ENCODE measurements at regions not wholly inside any gene's neighbourhood (a gene's known extent, or its start where the extent isn't known, plus 50 kb on each side); places are given as distances from the start of the nearest gene placed in this dataset.
A peak's percentile ranks its signal among the peaks of the same experiment; 100 is the strongest.

GRCh38 chr16:51359141-51359955 is 208.3 kb upstream of the SALL1 start:
- no peak overlapping the region for H3K27ac Mint-ChIP-seq
- Histone ChIP-seq H3K27me3 (ENCODE audit: insufficient read depth, low read length) (no peaks in the 10 kb centered on the region), H3K9me3 (ENCODE audit: control insufficient read depth in 1 of 2, low read length in 2 of 2) (no peaks in the 10 kb centered on the region), H3K36me3 (ENCODE audit: insufficient read depth, low read length) (no peaks in the 10 kb centered on the region), H3K4me3 (ENCODE audit: low read length in 2 of 2) (no peak overlapping the region), H3K27ac (ENCODE audit: low read depth, low read length) (no peak overlapping the region), H3K4me1 (ENCODE audit: insufficient read depth, low read length) (no peaks in the 10 kb centered on the region)
- peaks cover 0 to 8% (median 3%) of the 10 kb centered on the region in 8 donors for H3K9me3 Mint-ChIP-seq
- no peaks in the 10 kb centered on the region for H3K27me3 Mint-ChIP-seq
- H3K36me3 Mint-ChIP-seq = no peaks in the 10 kb centered on the region
- POLR2A ChIA-PET (ENCODE audit: partially characterized antibody) = no interaction called here
- CTCF ChIA-PET (ENCODE audit: partially characterized antibody) = no interaction called here
- intact Hi-C loops (cut with micrococcal nuclease) = no loop called here
- no peaks in the 10 kb centered on the region for H3K4me1 Mint-ChIP-seq
- DNase-seq = no peak
- no peak overlapping the region for H3K4me3 Mint-ChIP-seq

DNA sequence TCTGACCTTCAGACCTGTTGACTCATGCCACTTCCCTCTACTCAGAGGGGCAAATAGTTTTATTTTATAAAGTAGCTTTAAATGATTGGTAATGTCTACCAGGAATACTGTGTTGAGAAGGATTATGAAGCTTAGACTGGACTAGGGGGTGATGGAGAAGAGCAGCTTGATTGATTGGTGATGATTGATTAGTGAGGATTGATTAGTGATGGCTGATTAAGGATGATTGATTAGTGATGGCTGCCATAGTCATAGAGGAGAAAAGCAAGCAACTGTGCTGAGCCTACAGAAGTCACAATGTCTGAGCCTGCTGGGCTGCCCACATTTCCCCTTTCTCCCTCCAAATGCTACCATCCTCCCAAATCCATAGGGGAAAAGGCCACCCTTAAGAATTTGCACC is 206.8 kb upstream of the SALL1 start:
- Histone ChIP-seq H3K9me3 (ENCODE audit: control insufficient read depth in 1 of 2, low read length in 2 of 2) (no peaks in the 10 kb centered on the region), H3K4me1 (ENCODE audit: insufficient read depth, low read length) (no peaks in the 10 kb centered on the region), H3K27me3 (ENCODE audit: insufficient read depth, low read length) (no peaks in the 10 kb centered on the region), H3K4me3 (ENCODE audit: low read length in 2 of 2) (no peak overlapping the region), H3K36me3 (ENCODE audit: insufficient read depth, low read length) (no peaks in the 10 kb centered on the region), H3K27ac (ENCODE audit: low read depth, low read length) (no peak overlapping the region)
- Mint-ChIP-seq H3K27ac (no peak overlapping the region), H3K4me1 (no peaks in the 10 kb centered on the region), H3K27me3 (no peaks in the 10 kb centered on the region), H3K36me3 (no peaks in the 10 kb centered on the region), H3K9me3 (peaks cover 0 to 6% (median 4%) of the 10 kb centered on the region in 8 donors), H3K4me3 (no peak overlapping the region)
- intact Hi-C loops (cut with micrococcal nuclease) = no loop called here
- DNase-seq = no peak
- POLR2A ChIA-PET (ENCODE audit: partially characterized antibody) = no interaction called here
- CTCF ChIA-PET (ENCODE audit: partially characterized antibody) = no interaction called here

DNA sequence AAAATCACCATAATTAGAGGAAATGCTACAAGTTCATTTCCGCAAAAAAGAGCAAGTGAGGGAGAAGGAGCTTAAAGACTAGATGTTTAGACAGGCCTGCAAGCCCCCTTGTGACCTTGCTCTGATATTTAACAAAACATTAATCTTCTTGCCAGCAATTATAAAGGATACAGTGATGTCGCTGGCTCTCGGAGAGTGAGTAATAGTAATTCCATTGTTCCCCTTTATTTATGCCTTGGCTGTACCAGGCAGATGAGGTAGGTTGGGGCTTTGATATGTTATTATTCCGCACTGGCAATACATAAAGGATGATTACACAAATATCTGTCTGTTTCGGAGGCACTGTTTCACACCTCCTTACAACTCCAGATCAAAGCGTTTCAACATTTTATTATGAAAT is 204.8 kb upstream of the SALL1 start:
- no peaks in the 10 kb centered on the region for H3K36me3 ChIP-seq (ENCODE audit: insufficient read depth, low read length)
- no peaks in the 10 kb centered on the region for H3K27me3 ChIP-seq (ENCODE audit: insufficient read depth, low read length)
- Mint-ChIP-seq H3K4me1 (no peaks in the 10 kb centered on the region), H3K36me3 (no peaks in the 10 kb centered on the region), H3K27ac (no peak overlapping the region), H3K27me3 (no peaks in the 10 kb centered on the region), H3K9me3 (peaks cover 0 to 6% (median 3%) of the 10 kb centered on the region in 8 donors), H3K4me3 (no peak overlapping the region)
- CTCF ChIA-PET (ENCODE audit: partially characterized antibody) = no interaction called here
- no peaks in the 10 kb centered on the region for H3K9me3 ChIP-seq (ENCODE audit: control insufficient read depth in 1 of 2, low read length in 2 of 2)
- H3K4me3 ChIP-seq (ENCODE audit: low read length in 2 of 2) = no peak overlapping the region
- no peak overlapping the region for H3K27ac ChIP-seq (ENCODE audit: low read depth, low read length)
- H3K4me1 ChIP-seq (ENCODE audit: insufficient read depth, low read length) = no peaks in the 10 kb centered on the region
- no peak for DNase-seq
- POLR2A ChIA-PET (ENCODE audit: partially characterized antibody) = no interaction called here
- intact Hi-C loops (cut with micrococcal nuclease) = no loop called here

DNA sequence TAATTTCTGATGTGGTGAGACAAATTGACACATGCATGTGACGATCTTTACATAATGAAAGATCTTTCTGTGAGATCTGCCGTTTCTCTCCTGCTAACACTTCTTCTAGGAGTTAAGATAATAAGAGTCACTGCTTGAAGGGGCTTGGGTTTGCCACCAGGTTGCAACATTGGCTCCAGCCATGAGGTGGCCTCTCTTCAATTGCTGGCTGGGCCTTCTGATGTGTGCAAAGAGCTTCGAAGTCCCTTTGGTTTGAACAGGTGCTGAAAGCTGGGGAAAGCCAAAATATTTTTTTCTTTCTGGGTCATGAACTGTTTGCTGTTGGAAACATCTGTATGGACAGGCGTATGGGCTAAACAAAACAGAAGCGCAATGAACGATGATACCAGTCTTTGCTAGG is 204.1 kb upstream of the SALL1 start:
- ChIA-PET POLR2A (ENCODE audit: partially characterized antibody) (no interaction called here), CTCF (ENCODE audit: partially characterized antibody) (no interaction called here)
- Mint-ChIP-seq H3K27me3 (no peaks in the 10 kb centered on the region), H3K27ac (peak overlapping the region in 1 of 7 donors; percentile 48), H3K9me3 (peaks cover 0 to 8% (median 3%) of the 10 kb centered on the region in 8 donors), H3K4me1 (no peaks in the 10 kb centered on the region), H3K36me3 (no peaks in the 10 kb centered on the region), H3K4me3 (no peak overlapping the region)
- intact Hi-C loops (cut with micrococcal nuclease) = no loop called here
- DNase-seq = no peak
- Histone ChIP-seq H3K27ac (ENCODE audit: low read depth, low read length) (no peak overlapping the region), H3K36me3 (ENCODE audit: insufficient read depth, low read length) (no peaks in the 10 kb centered on the region), H3K4me1 (ENCODE audit: insufficient read depth, low read length) (no peaks in the 10 kb centered on the region), H3K4me3 (ENCODE audit: low read length in 2 of 2) (no peak overlapping the region), H3K9me3 (ENCODE audit: control insufficient read depth in 1 of 2, low read length in 2 of 2) (no peaks in the 10 kb centered on the region), H3K27me3 (ENCODE audit: insufficient read depth, low read length) (no peaks in the 10 kb centered on the region)

DNA sequence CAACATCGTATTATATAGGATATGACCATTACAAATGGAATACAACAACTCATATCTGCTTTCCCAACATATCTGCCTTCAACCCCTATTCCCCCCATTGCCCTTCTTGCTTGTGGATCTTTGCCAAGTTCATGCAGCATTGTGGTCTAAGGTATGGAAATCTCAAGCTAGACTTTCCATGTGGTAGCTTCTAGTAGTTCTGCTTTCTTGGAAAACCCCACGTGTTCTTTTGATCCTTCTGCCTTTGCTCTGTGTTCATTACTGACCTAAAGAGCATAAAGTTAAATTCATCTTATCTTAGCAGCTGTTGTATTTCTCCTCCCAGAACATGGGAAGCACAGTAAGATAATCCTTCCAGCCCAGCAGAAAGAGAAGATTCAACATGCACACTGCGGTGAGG is 202.0 kb upstream of the SALL1 start:
- intact Hi-C loops (cut with micrococcal nuclease) = no loop called here
- Histone ChIP-seq H3K9me3 (ENCODE audit: control insufficient read depth in 1 of 2, low read length in 2 of 2) (no peaks in the 10 kb centered on the region), H3K4me3 (ENCODE audit: low read length in 2 of 2) (no peak overlapping the region), H3K4me1 (ENCODE audit: insufficient read depth, low read length) (no peaks in the 10 kb centered on the region), H3K27me3 (ENCODE audit: insufficient read depth, low read length) (no peaks in the 10 kb centered on the region), H3K36me3 (ENCODE audit: insufficient read depth, low read length) (no peaks in the 10 kb centered on the region), H3K27ac (ENCODE audit: low read depth, low read length) (no peak overlapping the region)
- peaks cover 0 to 8% (median 3%) of the 10 kb centered on the region in 8 donors for H3K9me3 Mint-ChIP-seq
- no peak for DNase-seq
- H3K27ac Mint-ChIP-seq = no peak overlapping the region
- POLR2A ChIA-PET (ENCODE audit: partially characterized antibody) = no interaction called here
- no peaks in the 10 kb centered on the region for H3K27me3 Mint-ChIP-seq
- H3K4me1 Mint-ChIP-seq = no peaks in the 10 kb centered on the region
- CTCF ChIA-PET (ENCODE audit: partially characterized antibody) = no interaction called here
- no peaks in the 10 kb centered on the region for H3K36me3 Mint-ChIP-seq
- H3K4me3 Mint-ChIP-seq = no peak overlapping the region

- Histone ChIP-seq H3K27ac (ENCODE audit: low read depth, low read length) (no peak overlapping the region), H3K4me3 (ENCODE audit: low read length in 2 of 2) (no peak overlapping the region), H3K27me3 (ENCODE audit: insufficient read depth, low read length) (no peaks in the 10 kb centered on the region), H3K36me3 (ENCODE audit: insufficient read depth, low read length) (no peaks in the 10 kb centered on the region), H3K4me1 (ENCODE audit: insufficient read depth, low read length) (no peaks in the 10 kb centered on the region), H3K9me3 (ENCODE audit: control insufficient read depth in 1 of 2, low read length in 2 of 2) (no peaks in the 10 kb centered on the region)
- ChIA-PET CTCF (ENCODE audit: partially characterized antibody) (no interaction called here), POLR2A (ENCODE audit: partially characterized antibody) (no interaction called here)
- Mint-ChIP-seq H3K27ac (no peak overlapping the region), H3K36me3 (no peaks in the 10 kb centered on the region), H3K9me3 (peaks cover 0 to 4% (median 0%) of the 10 kb centered on the region in 8 donors), H3K4me1 (no peaks in the 10 kb centered on the region), H3K4me3 (no peak overlapping the region), H3K27me3 (no peaks in the 10 kb centered on the region)
- no peak for DNase-seq
- intact Hi-C loops (cut with micrococcal nuclease) = no loop called here
Observed at GRCh38 chr16:51349626-51350025, 198.6 kb upstream of the SALL1 start.

DNA sequence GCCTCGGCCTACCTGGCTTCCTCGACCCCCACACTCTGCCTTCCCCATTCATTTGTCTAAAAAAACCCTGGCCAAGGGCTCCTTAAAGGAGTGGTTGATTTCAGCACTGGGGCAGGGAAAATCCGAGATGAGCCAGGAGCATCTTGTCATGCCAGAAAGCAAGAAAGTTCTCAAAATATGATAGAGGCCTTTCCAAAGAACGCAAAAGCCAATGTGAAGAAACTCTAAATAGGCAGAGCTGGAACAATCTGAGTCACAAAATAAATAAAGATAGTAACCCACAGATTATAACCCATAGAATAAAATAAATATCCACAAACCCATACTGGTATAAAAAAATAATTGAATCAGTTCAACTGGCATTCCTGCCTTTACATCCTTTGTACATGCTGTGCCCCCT is 192.3 kb upstream of the SALL1 start:
- Histone ChIP-seq H3K9me3 (ENCODE audit: control insufficient read depth in 1 of 2, low read length in 2 of 2) (no peaks in the 10 kb centered on the region), H3K4me1 (ENCODE audit: insufficient read depth, low read length) (no peaks in the 10 kb centered on the region), H3K27ac (ENCODE audit: low read depth, low read length) (no peak overlapping the region), H3K27me3 (ENCODE audit: insufficient read depth, low read length) (no peaks in the 10 kb centered on the region), H3K4me3 (ENCODE audit: low read length in 2 of 2) (no peak overlapping the region), H3K36me3 (ENCODE audit: insufficient read depth, low read length) (no peaks in the 10 kb centered on the region)
- Mint-ChIP-seq H3K4me3 (no peak overlapping the region), H3K4me1 (no peaks in the 10 kb centered on the region), H3K36me3 (no peaks in the 10 kb centered on the region), H3K9me3 (peaks cover 0 to 14% (median 5%) of the 10 kb centered on the region in 8 donors), H3K27ac (no peak overlapping the region), H3K27me3 (no peaks in the 10 kb centered on the region)
- DNase-seq = no peak
- ChIA-PET POLR2A (ENCODE audit: partially characterized antibody) (no interaction called here), CTCF (ENCODE audit: partially characterized antibody) (no interaction called here)
- intact Hi-C loops (cut with micrococcal nuclease) = no loop called here

DNA sequence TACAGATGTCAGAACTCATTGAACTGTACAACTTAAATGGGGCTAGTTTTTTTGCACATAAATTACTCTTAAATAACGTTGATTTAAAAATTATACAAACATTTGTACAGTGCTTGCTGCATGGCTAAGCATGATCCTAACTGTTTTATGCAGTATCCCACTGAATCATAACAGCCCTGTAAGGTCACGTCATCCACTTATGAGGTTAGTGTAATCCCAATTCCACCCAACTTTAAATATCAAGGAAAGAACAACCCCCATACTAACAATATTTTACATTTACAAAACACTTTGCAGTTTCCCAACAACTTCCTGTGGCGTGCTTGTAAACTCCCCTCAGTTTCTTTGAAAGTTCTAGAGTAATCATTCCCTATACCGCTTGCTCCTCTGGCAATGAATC is 190.1 kb upstream of the SALL1 start:
- POLR2A ChIA-PET (ENCODE audit: partially characterized antibody) = no interaction called here
- Mint-ChIP-seq H3K4me3 (no peak overlapping the region), H3K27ac (no peak overlapping the region), H3K36me3 (no peaks in the 10 kb centered on the region), H3K4me1 (no peaks in the 10 kb centered on the region), H3K27me3 (no peaks in the 10 kb centered on the region), H3K9me3 (peaks cover 0 to 23% (median 6%) of the 10 kb centered on the region in 8 donors)
- no peaks in the 10 kb centered on the region for H3K36me3 ChIP-seq (ENCODE audit: insufficient read depth, low read length)
- no peaks in the 10 kb centered on the region for H3K27me3 ChIP-seq (ENCODE audit: insufficient read depth, low read length)
- no peak overlapping the region for H3K4me3 ChIP-seq (ENCODE audit: low read length in 2 of 2)
- DNase-seq = no peak
- CTCF ChIA-PET (ENCODE audit: partially characterized antibody) = no interaction called here
- intact Hi-C loops (cut with micrococcal nuclease) = no loop called here
- H3K9me3 ChIP-seq (ENCODE audit: control insufficient read depth in 1 of 2, low read length in 2 of 2) = no peaks in the 10 kb centered on the region
- no peak overlapping the region for H3K27ac ChIP-seq (ENCODE audit: low read depth, low read length)
- no peaks in the 10 kb centered on the region for H3K4me1 ChIP-seq (ENCODE audit: insufficient read depth, low read length)

All from CD4-positive, alpha-beta memory T cell (primary cell).